Vagina (tissue), 2 donors: ENCODE measurements at regions not wholly inside any gene's neighbourhood (a gene's known extent, or its start where the extent isn't known, plus 50 kb on each side); places are given as distances from the start of the nearest gene placed in this dataset.
"Not testable (repeated sequence)": the region's sequence is repeated elsewhere in the genome, so short reads cannot be mapped to it uniquely, and the experiment has no call there.

Source experiments
- DNase-seq, 2 donors: peaks; one replicate each; pipeline ENCODE4 v3.0.0-alpha.2; 2017; ENCODE audit errors: extremely low spot score in 2 of 2
- H3K27ac ChIP-seq: fragments of 200-600 bp; sonication (generic); one replicate; pipeline ENCODE4 v1.5.1; 2019
- H3K27me3 ChIP-seq: fragments of 200-600 bp; sonication (generic); one replicate; pipeline ENCODE4 v1.5.1; 2019
- H3K36me3 ChIP-seq, 2 donors: fragments of 200-600 bp; sonication (generic); one replicate each; pipeline ENCODE4 v1.5.1; 2017 to 2019
- H3K4me1 ChIP-seq: fragments of 200-600 bp; sonication (generic); one replicate; pipeline ENCODE4 v1.5.1; 2019
- H3K4me3 ChIP-seq, 2 donors: fragments of 200-600 bp; sonication (generic); 1 replicate in 1 of 2; 2 replicates in 1 of 2; pipeline ENCODE4 v1.5.1; 2016 to 2019
- H3K9me3 ChIP-seq: fragments of 200-600 bp; sonication (generic); one replicate; pipeline ENCODE4 v1.5.1; 2019
- POLR2A ChIP-seq, 2 donors: fragments of 450-650 bp; IDR thresholded peaks; one replicate each; pipeline ENCODE4 v1.6.1; 2017; ENCODE audit warnings: antibody characterized with exemption in 2 of 2, mild to moderate bottlenecking in 2 of 2, moderate library complexity in 2 of 2
- POLR2AphosphoS5 ChIP-seq, 2 donors: sonication (generic); formaldehyde crosslinking; IDR thresholded peaks; one replicate each; pipeline ENCODE4 v1.9.0; 2017; ENCODE audit warnings: antibody characterized with exemption in 2 of 2, mild to moderate bottlenecking in 2 of 2, low read depth in 1 of 2; ENCODE audit not compliant: insufficient read depth in 1 of 2
- intact Hi-C: fragments of 100-400 bp; cut with DNase I; formaldehyde crosslinking; loops from one replicate; pipeline ENCODE4 v1.15.1; 2023
- TF ChIP-seq, protein P1 (sequence below), 3 experiments: fragments of 450-650 bp in 2 of 3; fragments of 200-600 bp in 1 of 3; sonication (generic) in 1 of 3; IDR thresholded peaks; one replicate each; pipeline ENCODE4 v1.5.1; 2017 to 2019; ENCODE audit warnings: antibody characterized with exemption in 3 of 3, mild to moderate bottlenecking in 2 of 3, moderate library complexity in 2 of 3

DNA sequence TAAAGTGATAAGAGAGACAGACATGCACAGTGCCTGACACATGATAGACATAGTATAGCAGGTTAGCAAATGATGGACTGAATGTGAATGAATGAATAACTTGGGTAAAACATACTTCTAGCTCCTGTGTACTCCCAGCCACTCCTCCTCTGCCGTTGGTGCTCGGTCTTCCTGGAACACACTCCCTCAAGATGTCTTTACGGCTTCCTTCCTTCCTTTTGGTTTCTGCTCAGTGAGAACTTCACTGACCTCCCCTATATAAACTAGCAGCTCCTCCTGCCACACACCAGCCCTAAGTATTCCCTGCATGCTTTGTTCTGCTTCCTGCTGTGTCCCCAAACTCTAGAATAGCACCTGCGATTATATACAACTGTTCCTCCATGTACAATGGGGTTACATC lies 50.2 kb downstream of the RAD54L2 start:
- peaks cover 4 to 15% of the 10 kb centered on the region in 2 donors for H3K36me3 ChIP-seq
- H3K4me3 ChIP-seq = no peak overlapping the region
- H3K27ac ChIP-seq = no peak overlapping the region
- no peaks in the 10 kb centered on the region for H3K9me3 ChIP-seq
- intact Hi-C loops = no loop called here
- TF ChIP-seq, protein P1, sequence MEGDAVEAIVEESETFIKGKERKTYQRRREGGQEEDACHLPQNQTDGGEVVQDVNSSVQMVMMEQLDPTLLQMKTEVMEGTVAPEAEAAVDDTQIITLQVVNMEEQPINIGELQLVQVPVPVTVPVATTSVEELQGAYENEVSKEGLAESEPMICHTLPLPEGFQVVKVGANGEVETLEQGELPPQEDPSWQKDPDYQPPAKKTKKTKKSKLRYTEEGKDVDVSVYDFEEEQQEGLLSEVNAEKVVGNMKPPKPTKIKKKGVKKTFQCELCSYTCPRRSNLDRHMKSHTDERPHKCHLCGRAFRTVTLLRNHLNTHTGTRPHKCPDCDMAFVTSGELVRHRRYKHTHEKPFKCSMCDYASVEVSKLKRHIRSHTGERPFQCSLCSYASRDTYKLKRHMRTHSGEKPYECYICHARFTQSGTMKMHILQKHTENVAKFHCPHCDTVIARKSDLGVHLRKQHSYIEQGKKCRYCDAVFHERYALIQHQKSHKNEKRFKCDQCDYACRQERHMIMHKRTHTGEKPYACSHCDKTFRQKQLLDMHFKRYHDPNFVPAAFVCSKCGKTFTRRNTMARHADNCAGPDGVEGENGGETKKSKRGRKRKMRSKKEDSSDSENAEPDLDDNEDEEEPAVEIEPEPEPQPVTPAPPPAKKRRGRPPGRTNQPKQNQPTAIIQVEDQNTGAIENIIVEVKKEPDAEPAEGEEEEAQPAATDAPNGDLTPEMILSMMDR (IDR thresholded peaks at IDR 0.05) = no peak
- TF ChIP-seq POLR2A (IDR thresholded peaks at IDR 0.05) = no peak
- no peak for TF ChIP-seq POLR2AphosphoS5 (IDR thresholded peaks at IDR 0.05; ENCODE audit: insufficient read depth in 1 of 2, low read depth in 1 of 2)
- DNase-seq = no peak
- H3K27me3 ChIP-seq = no peaks in the 10 kb centered on the region
- H3K4me1 ChIP-seq = peaks cover 4% of the 10 kb centered on the region

DNA sequence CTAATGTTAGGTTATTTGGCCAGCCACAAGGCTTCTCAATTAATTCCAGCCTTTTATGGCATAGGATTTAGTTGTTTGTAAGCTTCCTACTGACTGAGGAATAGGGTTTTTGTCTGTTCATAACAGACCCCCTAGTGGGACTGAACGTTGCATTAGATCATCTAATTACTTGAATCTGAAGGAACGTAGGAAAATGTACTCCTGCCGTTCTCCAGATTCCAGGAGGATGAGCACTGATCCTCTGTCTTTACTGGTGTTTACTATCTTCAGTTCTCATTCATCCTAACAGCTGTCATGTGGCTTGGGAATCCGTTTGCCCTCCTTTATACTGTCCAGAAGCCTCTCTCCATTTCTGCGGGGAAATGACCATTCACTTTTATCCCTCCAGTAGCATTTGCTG lies 52.7 kb downstream of the RAD54L2 start:
- TF ChIP-seq POLR2AphosphoS5 (IDR thresholded peaks at IDR 0.05; ENCODE audit: insufficient read depth in 1 of 2, low read depth in 1 of 2) (no peak), POLR2A (IDR thresholded peaks at IDR 0.05) (no peak)
- TF ChIP-seq, protein P1 (IDR thresholded peaks at IDR 0.05) = no peak
- no peak overlapping the region for H3K27ac ChIP-seq
- peaks cover 4 to 15% of the 10 kb centered on the region in 2 donors for H3K36me3 ChIP-seq
- intact Hi-C loops = no loop called here
- no peaks in the 10 kb centered on the region for H3K27me3 ChIP-seq
- no peak for DNase-seq
- H3K4me1 ChIP-seq = peaks cover 4% of the 10 kb centered on the region
- H3K9me3 ChIP-seq = no peaks in the 10 kb centered on the region
- H3K4me3 ChIP-seq = no peak overlapping the region

DNA sequence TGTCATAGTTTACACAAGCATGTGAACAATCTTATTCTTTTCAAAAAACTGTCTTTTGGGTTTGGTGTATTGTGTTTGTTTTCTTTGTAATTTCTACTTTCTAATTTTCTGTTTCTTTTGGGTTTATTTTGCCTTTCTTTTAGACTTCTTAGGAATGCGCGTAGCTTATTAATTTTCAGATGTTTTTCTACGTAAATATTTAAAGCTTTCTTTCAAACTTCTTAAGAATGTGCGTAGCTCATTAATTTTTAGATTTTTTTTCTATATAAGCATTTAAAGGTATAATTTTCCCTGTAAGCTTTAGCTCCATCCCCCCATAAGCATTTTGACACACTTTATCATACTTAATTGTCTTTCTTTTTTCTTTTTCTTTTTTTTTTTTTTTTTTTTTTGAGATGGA lies 55.2 kb downstream of the RAD54L2 start:
- intact Hi-C loops = no loop called here
- Histone ChIP-seq H3K27ac (no peak overlapping the region), H3K36me3 (peaks cover 4 to 14% of the 10 kb centered on the region in 2 donors), H3K9me3 (no peaks in the 10 kb centered on the region), H3K4me3 (no peak overlapping the region), H3K27me3 (no peaks in the 10 kb centered on the region), H3K4me1 (no peaks in the 10 kb centered on the region)
- DNase-seq = no peak
- TF ChIP-seq, protein P1 (IDR thresholded peaks at IDR 0.05) = no peak
- TF ChIP-seq POLR2A (IDR thresholded peaks at IDR 0.05) = no peak
- no peak for TF ChIP-seq POLR2AphosphoS5 (IDR thresholded peaks at IDR 0.05; ENCODE audit: insufficient read depth in 1 of 2, low read depth in 1 of 2)

DNA sequence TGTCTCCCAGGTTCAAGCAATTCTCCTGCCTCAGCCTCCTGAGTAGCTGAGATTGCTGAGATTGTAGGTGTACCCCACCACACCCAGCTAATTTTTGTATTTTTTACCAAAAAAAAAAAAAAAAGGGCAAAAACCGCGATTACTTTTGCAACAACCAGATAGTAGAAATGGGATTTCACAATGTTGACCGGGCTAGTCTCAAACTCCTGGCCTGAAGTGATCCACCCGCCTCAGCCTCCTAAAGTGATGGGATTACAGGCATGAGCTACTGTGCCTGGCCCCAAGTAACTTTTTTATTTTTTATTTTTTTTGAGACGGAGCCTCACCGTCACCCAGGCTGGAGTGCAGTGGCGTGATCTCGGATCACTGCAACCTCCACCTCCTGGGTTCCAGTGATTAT lies 61.1 kb downstream of the RAD54L2 start:
- intact Hi-C loops, H3K4me3 ChIP-seq, H3K4me1 ChIP-seq, H3K36me3 ChIP-seq, H3K9me3 ChIP-seq, DNase-seq, H3K27me3 ChIP-seq, H3K27ac ChIP-seq: not testable (repeated sequence)

DNA sequence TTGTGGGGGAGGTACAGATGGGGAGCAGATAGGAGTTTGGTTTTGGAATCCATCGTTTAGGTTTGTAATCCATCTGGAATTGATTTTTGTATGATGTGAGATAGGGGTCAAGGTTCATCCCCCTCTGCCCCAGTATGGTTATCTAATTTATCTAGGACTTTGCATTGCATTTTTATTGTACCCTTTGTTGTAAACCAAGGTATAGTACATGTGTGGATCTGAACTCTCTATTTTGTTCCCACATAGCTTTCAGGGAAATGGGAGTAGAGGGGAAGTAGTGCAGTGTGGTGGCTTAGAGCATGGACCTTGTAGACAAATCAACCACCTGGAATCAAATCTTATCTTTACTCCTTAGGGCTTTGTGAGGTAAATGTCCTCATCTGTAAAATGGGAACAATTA lies 65.7 kb downstream of the RAD54L2 start:
- H3K27ac ChIP-seq = no peak overlapping the region
- no peaks in the 10 kb centered on the region for H3K36me3 ChIP-seq
- intact Hi-C loops = no loop called here
- H3K4me3 ChIP-seq = no peak overlapping the region
- TF ChIP-seq, protein P1 (IDR thresholded peaks at IDR 0.05) = no peak
- no peak for TF ChIP-seq POLR2AphosphoS5 (IDR thresholded peaks at IDR 0.05; ENCODE audit: insufficient read depth in 1 of 2, low read depth in 1 of 2)
- TF ChIP-seq POLR2A (IDR thresholded peaks at IDR 0.05) = no peak
- no peaks in the 10 kb centered on the region for H3K4me1 ChIP-seq
- no peaks in the 10 kb centered on the region for H3K27me3 ChIP-seq
- no peaks in the 10 kb centered on the region for H3K9me3 ChIP-seq
- DNase-seq = no peak

DNA sequence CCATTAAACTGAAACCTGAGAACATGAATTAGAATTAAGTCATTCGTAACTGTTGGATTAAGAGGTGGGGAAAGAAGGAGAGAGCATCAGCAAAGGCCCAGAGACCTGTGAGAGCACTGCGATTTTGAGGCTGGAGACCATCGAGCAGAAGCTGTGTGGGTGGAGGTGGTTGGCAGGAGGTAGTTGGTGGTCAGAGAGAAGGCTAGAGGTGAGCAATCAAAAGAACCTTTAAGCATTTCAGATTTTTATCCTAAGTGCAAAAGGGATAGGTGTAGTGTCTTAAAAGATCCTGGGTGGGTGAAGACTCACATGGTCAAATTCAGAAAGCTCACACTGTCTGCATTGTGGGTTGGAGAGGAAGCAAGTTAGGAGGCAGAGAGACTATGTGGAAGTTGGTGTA lies 65.1 kb upstream of the TEX264 start:
- Histone ChIP-seq H3K36me3 (no peaks in the 10 kb centered on the region), H3K4me3 (no peak overlapping the region), H3K9me3 (no peaks in the 10 kb centered on the region), H3K27ac (no peak overlapping the region), H3K4me1 (no peaks in the 10 kb centered on the region), H3K27me3 (no peaks in the 10 kb centered on the region)
- intact Hi-C loops = no loop called here
- TF ChIP-seq POLR2AphosphoS5 (IDR thresholded peaks at IDR 0.05; ENCODE audit: insufficient read depth in 1 of 2, low read depth in 1 of 2) = no peak
- no peak for TF ChIP-seq POLR2A (IDR thresholded peaks at IDR 0.05)
- TF ChIP-seq, protein P1 (IDR thresholded peaks at IDR 0.05) = no peak
- no peak for DNase-seq

DNA sequence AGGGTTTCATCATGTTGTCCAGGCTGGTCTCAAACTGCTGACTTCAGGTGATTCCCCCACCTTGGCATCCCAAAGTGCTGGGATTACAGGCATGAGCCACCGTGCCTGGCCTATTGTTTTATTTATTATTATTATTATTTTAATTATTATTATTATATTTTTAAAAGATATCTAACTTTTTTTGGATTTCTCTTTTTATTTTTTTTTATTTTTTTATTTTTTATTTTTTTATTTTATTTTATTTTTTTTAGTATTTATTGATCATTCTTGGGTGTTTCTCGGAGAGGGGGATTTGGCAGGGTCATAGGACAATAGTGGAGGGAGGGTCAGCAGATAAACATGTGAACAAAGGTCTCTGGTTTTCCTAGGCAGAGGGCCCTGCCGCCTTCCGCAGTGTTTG lies 64.2 kb upstream of the TEX264 start:
- not testable (repeated sequence) for H3K27ac ChIP-seq

DNA sequence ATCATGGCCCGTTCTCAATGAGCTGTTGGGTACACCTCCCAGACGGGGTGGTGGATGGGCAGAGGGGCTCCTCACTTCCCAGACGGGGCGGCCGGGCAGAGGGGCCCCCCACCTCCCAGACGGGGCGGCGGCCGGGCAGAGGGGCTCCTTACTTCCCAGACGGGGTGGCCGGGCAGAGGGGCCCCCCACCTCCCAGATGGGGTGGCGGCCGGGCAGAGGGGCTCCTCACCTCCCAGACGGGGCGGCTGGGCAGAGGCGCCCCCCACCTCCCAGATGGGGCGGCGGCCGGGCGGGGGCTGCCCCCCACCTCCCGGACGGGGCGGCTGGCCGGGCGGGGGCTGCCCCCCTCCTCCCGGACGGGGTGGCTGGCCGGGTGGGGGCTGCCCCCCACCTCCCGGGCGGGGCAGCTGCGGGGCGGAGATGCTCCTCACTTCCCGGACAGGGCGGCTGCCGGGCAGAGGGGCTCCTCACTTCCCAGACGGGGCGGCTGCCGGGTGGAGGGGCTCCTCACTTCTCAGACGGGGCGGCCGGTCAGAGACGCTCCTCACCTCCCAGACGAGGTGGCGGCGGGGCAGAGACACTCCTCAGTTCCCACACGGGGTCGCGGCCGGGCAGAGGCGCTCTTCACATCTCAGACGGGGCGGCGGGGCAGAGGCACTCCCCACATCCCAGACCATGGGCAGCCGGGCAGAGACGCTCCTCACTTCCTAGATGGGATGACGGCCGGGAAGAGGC lies 63.3 kb upstream of the TEX264 start:
- H3K4me1 ChIP-seq, DNase-seq, H3K4me3 ChIP-seq, H3K27me3 ChIP-seq, H3K9me3 ChIP-seq, H3K27ac ChIP-seq, H3K36me3 ChIP-seq, intact Hi-C loops: not testable (repeated sequence)

More for the DNA sequence above, 64.2 kb upstream of the TEX264 start:
- H3K36me3 ChIP-seq, H3K4me3 ChIP-seq, H3K4me1 ChIP-seq, DNase-seq, H3K9me3 ChIP-seq, H3K27me3 ChIP-seq, intact Hi-C loops: not testable (repeated sequence)
